SK-N-SH (cell line): ENCODE measurements at regions not wholly inside any gene's neighbourhood (a gene's known extent, or its start where the extent isn't known, plus 50 kb on each side); places are given as distances from the start of the nearest gene placed in this dataset.

Source experiments
- CTCF ChIA-PET: fragments of 300-600, 350-600 bp; formaldehyde crosslinking; extraction: SDS; loops from one replicate; lab custom pipeline; 2021; lab: Yijun Ruan, JAX
- POLR2A ChIA-PET: fragments of 350-600 bp; sonication (Branson Sonifier 250); formaldehyde crosslinking; extraction: SDS; loops from one replicate; lab custom pipeline; 2020; ENCODE audit warnings: antibody characterized with exemption, inconsistent platforms; lab: Yijun Ruan, JAX
- DNase-seq: peaks from one replicate; pipeline ENCODE4 v3.0.0; 2012
- H2AFZ ChIP-seq: fragments of 200-600 bp; sonication (generic); 2 replicates; pipeline ENCODE4 v1.8.1; 2016; ENCODE audit warnings: antibody characterized with exemption, mild to moderate bottlenecking, low read depth
- H3F3A ChIP-seq: fragments of 200-600 bp; sonication (generic); replicated peaks from 2 replicates; pipeline ENCODE3; 2016; ENCODE audit warnings: antibody characterized with exemption, mild to moderate bottlenecking; ENCODE audit not compliant: insufficient read depth
- H3K27ac ChIP-seq, 2 experiments: fragments of 200-500 bp in 1 of 2; fragments of 200-600 bp in 1 of 2; sonication (Bioruptor generic) in 1 of 2; sonication (generic), shearing (Covaris generic) in 1 of 2; 2 replicates each; pipeline versions ENCODE4 v1.5.1 to v1.6.1; 2014 to 2016; ENCODE audit warnings: low read depth in 2 of 2, inconsistent platforms in 1 of 2, low read length in 1 of 2, mild to moderate bottlenecking in 1 of 2, mixed read lengths in 1 of 2
- H3K27me3 ChIP-seq: fragments of 200-600 bp; sonication (generic), shearing (Covaris generic); 2 replicates; pipeline ENCODE4 v1.6.1; 2016; ENCODE audit warnings: mixed run types; ENCODE audit not compliant: insufficient read depth
- H3K36me3 ChIP-seq, 2 experiments: fragments of 200-500 bp in 1 of 2; fragments of 200-600 bp in 1 of 2; sonication (Bioruptor generic) in 1 of 2; sonication (generic) in 1 of 2; replicated peaks in 1 of 2; 2 replicates each; pipeline versions ENCODE3 to v1.5.1; 2014 to 2016; ENCODE audit warnings: low read length in 1 of 2, mild to moderate bottlenecking in 1 of 2; ENCODE audit not compliant: insufficient read depth in 2 of 2, control insufficient read depth in 1 of 2
- H3K4me1 ChIP-seq, 2 experiments: fragments of 200-500 bp in 1 of 2; fragments of 200-600 bp in 1 of 2; sonication (Bioruptor generic) in 1 of 2; sonication (generic), shearing (Covaris generic) in 1 of 2; 2 replicates each; pipeline versions ENCODE4 v1.5.1 to v1.6.1; 2014 to 2016; ENCODE audit warnings: low read depth in 1 of 2, low read length in 1 of 2, mixed run types in 1 of 2; ENCODE audit not compliant: insufficient read depth in 2 of 2, control insufficient read depth in 1 of 2
- H3K4me2 ChIP-seq: fragments of 200-600 bp; sonication (generic), shearing (Covaris generic); 2 replicates; pipeline ENCODE4 v1.6.1; 2017; ENCODE audit warnings: mixed run types
- H3K4me3 ChIP-seq, 2 experiments: fragments of 200-500 bp in 1 of 2; fragments of 200-600 bp in 1 of 2; sonication (Bioruptor generic) in 1 of 2; sonication (generic), shearing (Covaris generic) in 1 of 2; 2 replicates each; pipeline versions ENCODE4 v1.5.1 to v1.8.1; 2014 to 2016; ENCODE audit warnings: low read depth in 2 of 2, inconsistent platforms in 1 of 2, low read length in 1 of 2, mild to moderate bottlenecking in 1 of 2, mixed read lengths in 1 of 2, moderate library complexity in 1 of 2
- H3K79me2 ChIP-seq: fragments of 200-600 bp; sonication (generic); 2 replicates; pipeline ENCODE4 v1.8.1; 2017; ENCODE audit warnings: mild to moderate bottlenecking; ENCODE audit not compliant: insufficient read depth
- H3K9ac ChIP-seq: fragments of 200-600 bp; sonication (generic); 2 replicates; pipeline ENCODE4 v1.6.1; 2017; ENCODE audit warnings: mixed run types
- H3K9me2 ChIP-seq: fragments of 200-600 bp; sonication (generic); 2 replicates; pipeline ENCODE4 v1.6.1; 2017; ENCODE audit warnings: mixed run types
- H3K9me3 ChIP-seq: fragments of 200-600 bp; sonication (generic); 2 replicates; pipeline ENCODE4 v1.6.1; 2017; ENCODE audit warnings: mixed run types, mild to moderate bottlenecking, moderate library complexity
- H4K20me1 ChIP-seq: fragments of 200-600 bp; sonication (generic); 2 replicates; pipeline ENCODE4 v1.6.1; 2017; ENCODE audit warnings: mild to moderate bottlenecking, mixed run types; ENCODE audit not compliant: insufficient read depth
- CHD2 ChIP-seq: fragments of 150-350 bp; IDR thresholded peaks from 2 replicates; pipeline ENCODE4 v1.6.1; 2018; ENCODE audit warnings: low read length; ENCODE audit not compliant: partially characterized antibody
- EZH2phosphoT487 ChIP-seq: fragments of 200-600 bp; sonication (generic); IDR thresholded peaks from 2 replicates; pipeline ENCODE4 v1.6.1; 2017; ENCODE audit warnings: low read depth, mixed run types, mild to moderate bottlenecking, antibody characterized with exemption, moderate library complexity, borderline replicate concordance
- FOSL2 ChIP-seq: IDR thresholded peaks from 2 replicates; pipeline ENCODE4 v1.4.0; 2012; ENCODE audit warnings: low read depth, mild to moderate bottlenecking, moderate library complexity, borderline replicate concordance
- FOXJ3 ChIP-seq: sonication (generic); formaldehyde crosslinking; IDR thresholded peaks from 2 replicates; pipeline ENCODE4 v1.5.1; 2020; ENCODE audit warnings: mild to moderate bottlenecking, missing genetic modification reagents
- FOXM1 ChIP-seq: IDR thresholded peaks from 2 replicates; pipeline ENCODE4 v1.4.0; 2012; ENCODE audit warnings: low read depth, mild to moderate bottlenecking
- GABPA ChIP-seq: IDR thresholded peaks from 2 replicates; pipeline ENCODE4 v1.4.0; 2012; ENCODE audit warnings: low read depth, mild to moderate bottlenecking
- NFIC ChIP-seq: IDR thresholded peaks from 2 replicates; pipeline ENCODE4 v1.4.0; 2012; ENCODE audit warnings: borderline replicate concordance
- NRF1 ChIP-seq: IDR thresholded peaks from 2 replicates; pipeline ENCODE4 v1.6.1; 2012; ENCODE audit warnings: low read depth, mild to moderate bottlenecking, low read length
- RXRA ChIP-seq: IDR thresholded peaks from 2 replicates; pipeline ENCODE4 v1.4.0; 2012; ENCODE audit warnings: low read depth, mild to moderate bottlenecking, borderline replicate concordance
- SMC3 ChIP-seq: IDR thresholded peaks from 2 replicates; pipeline ENCODE4 v1.6.1; 2012; ENCODE audit warnings: low read depth, low read length, improper control_type of control experiment
- TCF12 ChIP-seq: IDR thresholded peaks from 2 replicates; pipeline ENCODE4 v1.4.0; 2012
- TEAD4 ChIP-seq: IDR thresholded peaks from 2 replicates; pipeline ENCODE4 v1.4.0; 2012; ENCODE audit warnings: mild to moderate bottlenecking, borderline replicate concordance; ENCODE audit not compliant: insufficient read depth
- WGBS: methylation state at CpG from one replicate; pipeline ENCODE4 v1.1.6; 2017; ENCODE audit warnings: low lambda C conversion rate; 5-methylcytosine and 5-hydroxymethylcytosine counted together
- TF ChIP-seq, protein P1 (sequence below): fragments of 150-350 bp; IDR thresholded peaks from 2 replicates; pipeline ENCODE4 v1.6.1; 2016; ENCODE audit warnings: mild to moderate bottlenecking, low read depth, low read length
- TF ChIP-seq, protein P2 (sequence below): fragments of 150-350 bp; IDR thresholded peaks from 2 replicates; pipeline ENCODE4 v1.6.1; 2017; ENCODE audit warnings: antibody characterized with exemption, low read length, low read depth, borderline replicate concordance
- TF ChIP-seq, protein P3 (sequence below): IDR thresholded peaks from 2 replicates; pipeline ENCODE4 v1.6.1; 2012; ENCODE audit warnings: mild to moderate bottlenecking, low read depth, low read length, moderate library complexity

DNA sequence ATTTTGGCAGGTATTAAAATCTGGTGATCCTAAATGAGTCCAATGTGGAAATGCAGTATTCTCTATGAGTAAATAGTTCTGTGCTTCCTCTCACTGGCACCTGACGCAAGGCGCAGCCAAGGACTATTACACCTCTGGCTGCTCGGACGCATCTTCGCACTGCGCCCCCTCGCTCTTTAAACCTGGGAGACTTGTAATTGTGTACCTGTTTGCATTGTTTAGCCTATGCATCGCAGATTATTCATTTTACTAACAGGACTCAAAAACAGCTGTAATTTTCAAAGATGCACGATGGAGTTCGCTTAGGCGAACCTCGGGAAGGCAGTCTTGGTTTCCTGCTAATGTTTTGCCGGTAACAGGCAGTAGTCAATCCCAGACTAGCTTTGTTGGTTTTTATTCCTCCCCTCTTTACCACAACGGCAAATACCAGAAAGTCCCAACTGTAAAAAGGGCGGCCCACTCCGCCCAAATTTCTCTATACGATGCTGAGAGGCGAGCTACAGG is 113.2 kb downstream of the KCNRG start:
- Histone ChIP-seq H3K9ac (no peak overlapping the region), H3K4me1 (peaks cover 6 to 8% of the 10 kb centered on the region in 2 experiments; a peak in 2 of 4 replicates), H3F3A (peaks cover 5% of the 10 kb centered on the region), H3K27ac (no peak overlapping the region), H2AFZ (no peak overlapping the region), H3K79me2 (no peaks in the 10 kb centered on the region), H3K4me3 (no peak overlapping the region), H3K9me2 (no peaks in the 10 kb centered on the region), H3K4me2 (no peak overlapping the region), H3K9me3 (no peaks in the 10 kb centered on the region), H3K27me3 (no peaks in the 10 kb centered on the region), H4K20me1 (no peaks in the 10 kb centered on the region), H3K36me3 (no peaks in the 10 kb centered on the region)
- TF ChIP-seq NRF1, result no peak
- TF ChIP-seq CHD2, result no peak
- TF ChIP-seq FOSL2, result no peak
- no peak for TF ChIP-seq FOXJ3
- TF ChIP-seq, protein P1, sequence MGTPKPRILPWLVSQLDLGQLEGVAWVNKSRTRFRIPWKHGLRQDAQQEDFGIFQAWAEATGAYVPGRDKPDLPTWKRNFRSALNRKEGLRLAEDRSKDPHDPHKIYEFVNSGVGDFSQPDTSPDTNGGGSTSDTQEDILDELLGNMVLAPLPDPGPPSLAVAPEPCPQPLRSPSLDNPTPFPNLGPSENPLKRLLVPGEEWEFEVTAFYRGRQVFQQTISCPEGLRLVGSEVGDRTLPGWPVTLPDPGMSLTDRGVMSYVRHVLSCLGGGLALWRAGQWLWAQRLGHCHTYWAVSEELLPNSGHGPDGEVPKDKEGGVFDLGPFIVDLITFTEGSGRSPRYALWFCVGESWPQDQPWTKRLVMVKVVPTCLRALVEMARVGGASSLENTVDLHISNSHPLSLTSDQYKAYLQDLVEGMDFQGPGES, result no peak
- TF ChIP-seq NFIC, result no peak
- no peak for TF ChIP-seq EZH2phosphoT487
- TF ChIP-seq, protein P2, sequence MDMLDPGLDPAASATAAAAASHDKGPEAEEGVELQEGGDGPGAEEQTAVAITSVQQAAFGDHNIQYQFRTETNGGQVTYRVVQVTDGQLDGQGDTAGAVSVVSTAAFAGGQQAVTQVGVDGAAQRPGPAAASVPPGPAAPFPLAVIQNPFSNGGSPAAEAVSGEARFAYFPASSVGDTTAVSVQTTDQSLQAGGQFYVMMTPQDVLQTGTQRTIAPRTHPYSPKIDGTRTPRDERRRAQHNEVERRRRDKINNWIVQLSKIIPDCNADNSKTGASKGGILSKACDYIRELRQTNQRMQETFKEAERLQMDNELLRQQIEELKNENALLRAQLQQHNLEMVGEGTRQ, result no peak
- TF ChIP-seq RXRA, result no peak
- TF ChIP-seq GABPA, result no peak
- TF ChIP-seq SMC3, result no peak
- TF ChIP-seq TCF12, result no peak
- TF ChIP-seq FOXM1, result no peak
- TF ChIP-seq, protein P3, sequence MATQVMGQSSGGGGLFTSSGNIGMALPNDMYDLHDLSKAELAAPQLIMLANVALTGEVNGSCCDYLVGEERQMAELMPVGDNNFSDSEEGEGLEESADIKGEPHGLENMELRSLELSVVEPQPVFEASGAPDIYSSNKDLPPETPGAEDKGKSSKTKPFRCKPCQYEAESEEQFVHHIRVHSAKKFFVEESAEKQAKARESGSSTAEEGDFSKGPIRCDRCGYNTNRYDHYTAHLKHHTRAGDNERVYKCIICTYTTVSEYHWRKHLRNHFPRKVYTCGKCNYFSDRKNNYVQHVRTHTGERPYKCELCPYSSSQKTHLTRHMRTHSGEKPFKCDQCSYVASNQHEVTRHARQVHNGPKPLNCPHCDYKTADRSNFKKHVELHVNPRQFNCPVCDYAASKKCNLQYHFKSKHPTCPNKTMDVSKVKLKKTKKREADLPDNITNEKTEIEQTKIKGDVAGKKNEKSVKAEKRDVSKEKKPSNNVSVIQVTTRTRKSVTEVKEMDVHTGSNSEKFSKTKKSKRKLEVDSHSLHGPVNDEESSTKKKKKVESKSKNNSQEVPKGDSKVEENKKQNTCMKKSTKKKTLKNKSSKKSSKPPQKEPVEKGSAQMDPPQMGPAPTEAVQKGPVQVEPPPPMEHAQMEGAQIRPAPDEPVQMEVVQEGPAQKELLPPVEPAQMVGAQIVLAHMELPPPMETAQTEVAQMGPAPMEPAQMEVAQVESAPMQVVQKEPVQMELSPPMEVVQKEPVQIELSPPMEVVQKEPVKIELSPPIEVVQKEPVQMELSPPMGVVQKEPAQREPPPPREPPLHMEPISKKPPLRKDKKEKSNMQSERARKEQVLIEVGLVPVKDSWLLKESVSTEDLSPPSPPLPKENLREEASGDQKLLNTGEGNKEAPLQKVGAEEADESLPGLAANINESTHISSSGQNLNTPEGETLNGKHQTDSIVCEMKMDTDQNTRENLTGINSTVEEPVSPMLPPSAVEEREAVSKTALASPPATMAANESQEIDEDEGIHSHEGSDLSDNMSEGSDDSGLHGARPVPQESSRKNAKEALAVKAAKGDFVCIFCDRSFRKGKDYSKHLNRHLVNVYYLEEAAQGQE, result no peak
- no peak for TF ChIP-seq TEAD4
- DNase-seq, result no peak
- WGBS, result 94% methylated on average over 18 of the region's 18 CpGs
- CTCF ChIA-PET, result interaction anchor here (1.1 to 1.8 kb wide), 3 partner anchors 9 to 131 kb away, joined by 3 to 5 read pairs (median 4); partner anchors contain the start of gene TRIM13
- POLR2A ChIA-PET, result no interaction called here
